Fibroblast of lung (primary cell): ENCODE measurements at regions not wholly inside any gene's neighbourhood (a gene's known extent, or its start where the extent isn't known, plus 50 kb on each side); places are given as distances from the start of the nearest gene placed in this dataset.

ENCODE experiments used
- DNase-seq, 2 donors: peaks; one replicate each; pipeline versions ENCODE4 v3.0.0 to v3.0.0-alpha.2; 2010; ENCODE audit warnings: low read depth in 2 of 2
- H2AFZ ChIP-seq: 2 replicates; pipeline ENCODE4 v1.5.1; 2012; ENCODE audit warnings: low read length, control low read depth, inconsistent platforms
- H3K27ac ChIP-seq: 2 replicates; pipeline ENCODE4 v1.5.1; 2011; ENCODE audit warnings: low read length, control low read depth; ENCODE audit not compliant: insufficient read depth
- H3K27me3 ChIP-seq: 2 replicates; pipeline ENCODE4 v1.5.1; 2011; ENCODE audit warnings: mild to moderate bottlenecking, low read length; ENCODE audit not compliant: control insufficient read depth, insufficient read depth
- H3K36me3 ChIP-seq: 2 replicates; pipeline ENCODE4 v1.5.1; 2011; ENCODE audit warnings: low read length; ENCODE audit not compliant: control insufficient read depth, insufficient read depth
- H3K4me1 ChIP-seq: 2 replicates; pipeline ENCODE4 v1.5.1; 2011; ENCODE audit warnings: low read length; ENCODE audit not compliant: control insufficient read depth, insufficient read depth; ENCODE audit errors: extremely low read depth
- H3K4me2 ChIP-seq: 2 replicates; pipeline ENCODE4 v1.5.1; 2011; ENCODE audit warnings: low read length, control low read depth; ENCODE audit not compliant: insufficient read depth; ENCODE audit errors: extremely low read depth
- H3K4me3 ChIP-seq, 4 experiments: fragments of 200-600 bp in 1 of 4; sonication (generic) in 1 of 4; replicated peaks in 1 of 4; 2 replicates each; pipeline ENCODE4 v1.5.1; 2011 to 2016; ENCODE audit warnings: low read length in 4 of 4, low read depth in 3 of 4, mild to moderate bottlenecking in 3 of 4, control low read depth in 2 of 4, inconsistent platforms in 1 of 4, mixed read lengths in 1 of 4; ENCODE audit not compliant: insufficient read depth in 1 of 4; ENCODE audit errors: control extremely low read depth in 1 of 4
- H3K79me2 ChIP-seq: 2 replicates; pipeline ENCODE4 v1.5.1; 2012; ENCODE audit warnings: mild to moderate bottlenecking, low read length, inconsistent platforms; ENCODE audit not compliant: control insufficient read depth, insufficient read depth
- H3K9ac ChIP-seq: 2 replicates; pipeline ENCODE4 v1.5.1; 2011; ENCODE audit warnings: mild to moderate bottlenecking, low read length, control low read depth; ENCODE audit not compliant: insufficient read depth
- H3K9me3 ChIP-seq: 2 replicates; pipeline ENCODE4 v1.5.1; 2012; ENCODE audit warnings: low read depth, low read length; ENCODE audit not compliant: control insufficient read depth, insufficient read depth
- H4K20me1 ChIP-seq: 2 replicates; pipeline ENCODE4 v1.5.1; 2011; ENCODE audit warnings: low read length; ENCODE audit not compliant: control insufficient read depth, insufficient read depth; ENCODE audit errors: extremely low read depth
- CTCF ChIP-seq, 2 donors: IDR thresholded peaks in 1 of 2; conservative IDR thresholded peaks in 1 of 2; 1 replicate in 1 of 2; 2 replicates in 1 of 2; pipeline ENCODE4 v1.5.1; 2011 to 2012; ENCODE audit warnings: low read length in 2 of 2, control low read depth in 1 of 2, inconsistent platforms in 1 of 2, low read depth in 1 of 2, mild to moderate bottlenecking in 1 of 2
- EZH2 ChIP-seq: IDR thresholded peaks from 2 replicates; pipeline ENCODE4 v1.5.1; 2012; ENCODE audit warnings: low read length, control low read depth, mild to moderate bottlenecking; ENCODE audit errors: missing control alignments

- no peak overlapping the region for H3K27ac ChIP-seq
- H3K79me2 ChIP-seq, result no peaks in the 10 kb centered on the region
- H4K20me1 ChIP-seq, result no peaks in the 10 kb centered on the region
- TF ChIP-seq EZH2 (no peak), CTCF (conservative IDR thresholded peaks at IDR 0.05 in 1 of 2, IDR thresholded peaks at IDR 0.05 in 1 of 2; ENCODE audit: low read depth in 1 of 2, low read length in 2 of 2) (no peak)
- H3K9ac ChIP-seq, result no peak overlapping the region
- peak in 1 of 2 donors; percentile 30 for DNase-seq
- no peak overlapping the region for H3K4me2 ChIP-seq
- no peaks in the 10 kb centered on the region for H3K4me1 ChIP-seq
- no peak overlapping the region for H3K4me3 ChIP-seq
- no peaks in the 10 kb centered on the region for H3K27me3 ChIP-seq
- no peaks in the 10 kb centered on the region for H3K9me3 ChIP-seq
- H2AFZ ChIP-seq, result no peak overlapping the region
- no peaks in the 10 kb centered on the region for H3K36me3 ChIP-seq
These were observed 86.8 kb downstream of the C21orf91 start for GRCh38 chr21:17732306-17732705.

- TF ChIP-seq EZH2, result no peak
- no peak for TF ChIP-seq CTCF (conservative IDR thresholded peaks at IDR 0.05 in 1 of 2, IDR thresholded peaks at IDR 0.05 in 1 of 2; ENCODE audit: low read depth in 1 of 2, low read length in 2 of 2)
- no peak overlapping the region for H3K4me3 ChIP-seq
- no peaks in the 10 kb centered on the region for H4K20me1 ChIP-seq
- H3K4me1 ChIP-seq, result no peaks in the 10 kb centered on the region
- no peak overlapping the region for H3K27ac ChIP-seq
- H3K79me2 ChIP-seq, result no peaks in the 10 kb centered on the region
- DNase-seq, result no peak
- no peaks in the 10 kb centered on the region for H3K9me3 ChIP-seq
- no peaks in the 10 kb centered on the region for H3K36me3 ChIP-seq
- no peak overlapping the region for H3K4me2 ChIP-seq
- H2AFZ ChIP-seq, result no peak overlapping the region
- H3K9ac ChIP-seq, result no peak overlapping the region
- no peaks in the 10 kb centered on the region for H3K27me3 ChIP-seq
These were observed 87.6 kb downstream of the C21orf91 start for GRCh38 chr21:17731554-17731953.

GRCh38 chr21:17730782-17731181 lies 88.4 kb downstream of the C21orf91 start:
- no peaks in the 10 kb centered on the region for H3K9me3 ChIP-seq
- TF ChIP-seq EZH2 (no peak), CTCF (conservative IDR thresholded peaks at IDR 0.05 in 1 of 2, IDR thresholded peaks at IDR 0.05 in 1 of 2; ENCODE audit: low read depth in 1 of 2, low read length in 2 of 2) (no peak)
- H3K79me2 ChIP-seq, result no peaks in the 10 kb centered on the region
- peak in 1 of 2 donors; percentile 6 for DNase-seq
- no peaks in the 10 kb centered on the region for H4K20me1 ChIP-seq
- H3K27ac ChIP-seq, result no peak overlapping the region
- H3K4me1 ChIP-seq, result no peaks in the 10 kb centered on the region
- no peaks in the 10 kb centered on the region for H3K36me3 ChIP-seq
- no peak overlapping the region for H3K9ac ChIP-seq
- no peaks in the 10 kb centered on the region for H3K27me3 ChIP-seq
- no peak overlapping the region for H3K4me3 ChIP-seq
- H2AFZ ChIP-seq, result no peak overlapping the region
- no peak overlapping the region for H3K4me2 ChIP-seq
